B cell (primary cell): ENCODE measurements at regions not wholly inside any gene's neighbourhood (a gene's known extent, or its start where the extent isn't known, plus 50 kb on each side); places are given as distances from the start of the nearest gene placed in this dataset.
A peak's percentile ranks its signal among the peaks of the same experiment; 100 is the strongest.
"Not testable (repeated sequence)": the region's sequence is repeated elsewhere in the genome, so short reads cannot be mapped to it uniquely, and the experiment has no call there.

Source experiments
- ATAC-seq: fragments of 200-7000 bp; cut with Tn5 transposase; one replicate; pipeline ENCODE4 v1.10.0; 2021; ENCODE audit warnings: low read depth, mild to moderate bottlenecking, moderate number of reproducible peaks, moderate library complexity
- CTCF ChIA-PET: fragments of 350-600 bp; sonication (Branson Sonifier 250); formaldehyde crosslinking; loops from one replicate; lab custom pipeline; 2021; ENCODE audit warnings: antibody characterized with exemption, inconsistent platforms; lab: Charles Lee
- POLR2A ChIA-PET: fragments of 350-600 bp; sonication (Branson Sonifier 250); formaldehyde crosslinking; loops from one replicate; lab custom pipeline; 2021; ENCODE audit warnings: antibody characterized with exemption; lab: Charles Lee
- DNase-seq: peaks from one replicate; pipeline ENCODE4 v3.0.0; 2013
- H2AFZ ChIP-seq: 2 replicates; pipeline ENCODE4 v1.6.1; 2012; ENCODE audit warnings: mild to moderate bottlenecking, low read depth, low read length; ENCODE audit not compliant: insufficient read depth, poor library complexity, severe bottlenecking
- H3K27ac ChIP-seq, 2 donors: 1 replicate in 1 of 2; 2 replicates in 1 of 2; pipeline ENCODE4 v1.5.1; 2012 to 2013; ENCODE audit warnings: low read length in 2 of 2, mild to moderate bottlenecking in 2 of 2, moderate library complexity in 1 of 2
- H3K27me3 ChIP-seq, 4 experiments: fragments of 200-600 bp in 1 of 4; sonication (generic) in 1 of 4; replicated peaks in 1 of 4; 1 replicate in 2 of 4; 2 replicates in 2 of 4; pipeline versions ENCODE4 v1.6.1 to v1.7.0; 2013 to 2016; ENCODE audit warnings: low read length in 3 of 4, mild to moderate bottlenecking in 2 of 4, mixed read lengths in 1 of 4, moderate library complexity in 1 of 4; ENCODE audit not compliant: insufficient read depth in 4 of 4, control insufficient read depth in 3 of 4; ENCODE audit errors: control extremely low read depth in 1 of 4
- H3K36me3 ChIP-seq, 2 experiments: replicated peaks in 1 of 2; 1 replicate in 1 of 2; 2 replicates in 1 of 2; pipeline versions ENCODE4 v1.6.1 to v1.7.1; 2013; ENCODE audit warnings: low read length in 1 of 2; ENCODE audit not compliant: insufficient read depth in 2 of 2, control insufficient read depth in 1 of 2; ENCODE audit errors: control extremely low read depth in 1 of 2, extremely low read depth in 1 of 2
- H3K4me1 ChIP-seq, 2 donors: fragments of 200-600 bp in 1 of 2; sonication (generic) in 1 of 2; 1 replicate in 1 of 2; 2 replicates in 1 of 2; pipeline versions ENCODE4 v1.5.1 to v1.6.1; 2013 to 2017; ENCODE audit warnings: low read length in 2 of 2; ENCODE audit not compliant: control insufficient read depth in 2 of 2, insufficient read depth in 2 of 2
- H3K4me2 ChIP-seq: replicated peaks from 2 replicates; pipeline ENCODE3; 2012; ENCODE audit warnings: mild to moderate bottlenecking, low read depth, low read length; ENCODE audit not compliant: poor library complexity, severe bottlenecking
- H3K4me3 ChIP-seq, 5 experiments: fragments of 200-600 bp in 1 of 5; sonication (generic) in 1 of 5; 1 replicate in 3 of 5; 2 replicates in 2 of 5; pipeline versions ENCODE4 v1.5.1 to v1.7.0; 2011 to 2016; ENCODE audit warnings: low read length in 4 of 5, mild to moderate bottlenecking in 4 of 5, low read depth in 2 of 5, control low read depth in 1 of 5, moderate library complexity in 1 of 5; ENCODE audit not compliant: insufficient read depth in 1 of 5; ENCODE audit errors: control extremely low read depth in 1 of 5, extremely low read depth in 1 of 5
- H3K79me2 ChIP-seq: fragments of 200-600 bp; sonication (generic); one replicate; pipeline ENCODE4 v1.6.0; 2016; ENCODE audit warnings: low read length; ENCODE audit not compliant: control insufficient read depth, insufficient read depth
- H3K9ac ChIP-seq: fragments of 200-600 bp; sonication (generic); 2 replicates; pipeline ENCODE4 v1.6.1; 2017; ENCODE audit warnings: mild to moderate bottlenecking, low read length, moderate library complexity
- H3K9me3 ChIP-seq, 3 donors: one replicate each; pipeline versions ENCODE4 v1.6.1 to v1.7.1; 2013; ENCODE audit warnings: low read length in 2 of 3; ENCODE audit not compliant: control insufficient read depth in 2 of 3, insufficient read depth in 1 of 3; ENCODE audit errors: control extremely low read depth in 1 of 3
- H4K20me1 ChIP-seq: 2 replicates; pipeline ENCODE4 v1.6.0; 2012; ENCODE audit warnings: mild to moderate bottlenecking, low read length; ENCODE audit not compliant: insufficient read depth, control insufficient read depth, poor library complexity, severe bottlenecking
- H3K27ac Mint-ChIP-seq: one replicate; pipeline ENCODE4 v1.8.0; 2021; ENCODE audit warnings: mixed read lengths
- H3K27me3 Mint-ChIP-seq: one replicate; pipeline ENCODE4 v1.8.0; 2021; ENCODE audit warnings: mixed read lengths
- H3K4me1 Mint-ChIP-seq: one replicate; pipeline ENCODE4 v1.8.0; 2021; ENCODE audit warnings: mixed read lengths
- H3K4me3 Mint-ChIP-seq: one replicate; pipeline ENCODE4 v1.8.0; 2021; ENCODE audit warnings: mixed read lengths
- H3K9me3 Mint-ChIP-seq: one replicate; pipeline ENCODE4 v1.8.0; 2022; ENCODE audit warnings: mixed read lengths; ENCODE audit not compliant: insufficient read depth
- WGBS: methylation state at CpG from one replicate; pipeline ENCODE4 v1.1.5; 2013; ENCODE audit warnings: missing lambda C conversion rate; ENCODE audit not compliant: insufficient coverage; 5-methylcytosine and 5-hydroxymethylcytosine counted together
- intact Hi-C: fragments of 100-400 bp; cut with micrococcal nuclease; formaldehyde crosslinking; loops from one replicate; pipeline ENCODE4 v1.10.0; 2022

DNA sequence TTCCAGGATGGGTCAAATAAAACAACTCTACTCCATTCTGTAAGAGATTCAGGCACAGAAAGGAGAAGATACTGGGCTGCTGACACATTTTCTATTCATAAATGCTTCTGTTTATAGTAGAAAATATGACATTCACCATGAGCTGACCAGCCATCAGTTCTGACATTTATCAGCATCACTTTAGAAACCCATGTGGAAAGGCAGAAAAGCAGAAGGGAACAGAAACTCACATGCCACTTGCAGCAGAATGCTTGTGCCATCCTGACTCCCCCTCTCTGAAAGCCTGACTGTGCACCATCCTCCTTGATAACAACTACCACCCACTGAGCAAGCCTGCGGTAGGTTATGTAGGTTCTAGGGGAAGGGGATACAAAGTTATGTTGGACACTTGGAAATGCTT, 527.7 kb downstream of the TTLL7 start:
- intact Hi-C loops, H3K4me3 ChIP-seq, H3K4me1 ChIP-seq, POLR2A ChIA-PET, CTCF ChIA-PET, H3K27me3 Mint-ChIP-seq, H3K9me3 ChIP-seq, H4K20me1 ChIP-seq, H3K4me3 Mint-ChIP-seq, DNase-seq, H3K79me2 ChIP-seq, H3K9me3 Mint-ChIP-seq, H3K36me3 ChIP-seq, H3K4me2 ChIP-seq, H3K9ac ChIP-seq, H2AFZ ChIP-seq, H3K27ac ChIP-seq, H3K27me3 ChIP-seq: not testable (repeated sequence)
- Mint-ChIP-seq H3K27ac (peak overlapping the region; percentile 46), H3K4me1 (peaks cover 14% of the 10 kb centered on the region)
- ATAC-seq = peak; percentile 31
- no CpG with 5 or more reads among the region's 1 CpG for WGBS

DNA sequence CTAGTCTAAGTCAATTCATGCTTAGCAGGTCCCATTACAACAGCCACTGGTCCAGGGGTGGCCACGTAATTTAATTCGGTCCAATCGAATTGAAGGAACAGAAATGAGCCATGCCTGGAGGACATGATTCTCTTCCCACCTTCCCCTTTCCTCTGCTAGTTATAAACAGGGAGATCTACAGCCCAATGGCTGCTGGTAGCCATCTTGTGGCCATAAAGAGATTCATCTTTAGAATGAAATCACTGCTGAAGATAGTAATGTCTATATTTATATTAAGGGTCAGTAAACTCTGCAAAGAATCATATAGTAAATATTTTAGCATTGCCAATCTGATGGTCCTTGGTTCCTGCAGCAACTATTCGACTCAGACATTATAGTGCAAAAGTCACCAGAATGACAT, 530.6 kb downstream of the TTLL7 start:
- H3K36me3 ChIP-seq, H3K27ac Mint-ChIP-seq, H3K4me3 ChIP-seq, H3K9me3 ChIP-seq, H3K4me3 Mint-ChIP-seq, H3K4me2 ChIP-seq, H2AFZ ChIP-seq, CTCF ChIA-PET, H3K9ac ChIP-seq, H3K27ac ChIP-seq, H3K79me2 ChIP-seq, intact Hi-C loops, ATAC-seq, H3K4me1 ChIP-seq, H3K9me3 Mint-ChIP-seq, H3K27me3 ChIP-seq, DNase-seq, H3K27me3 Mint-ChIP-seq, POLR2A ChIA-PET, H4K20me1 ChIP-seq: not testable (repeated sequence)
- H3K4me1 Mint-ChIP-seq = peaks cover 11% of the 10 kb centered on the region
- 100% methylated on average over 1 of the region's 4 CpGs for WGBS

DNA sequence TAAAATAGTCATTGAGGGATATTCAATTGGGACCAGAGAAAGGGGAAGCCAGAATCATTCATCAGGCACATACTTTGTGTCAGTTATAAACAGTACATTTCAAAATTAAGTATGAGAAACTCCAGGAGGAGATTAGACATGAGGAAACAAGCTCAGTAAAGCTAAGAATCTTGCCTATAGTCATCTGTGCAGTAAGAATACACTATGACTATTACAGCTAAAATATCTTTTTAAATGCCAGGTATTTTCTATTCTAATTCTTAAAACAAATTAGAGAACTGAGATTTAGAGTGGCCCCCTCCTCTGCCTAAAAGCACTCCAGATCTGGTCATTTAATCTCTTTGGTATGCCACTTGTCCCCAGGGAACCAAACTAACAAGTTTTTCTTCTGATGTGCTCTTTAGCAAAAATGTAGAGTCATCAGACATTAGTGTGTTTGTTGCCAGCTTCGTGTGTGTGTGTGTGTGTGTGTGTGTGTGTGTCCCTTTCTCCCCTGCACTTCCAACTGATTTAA, 541.1 kb downstream of the TTLL7 start:
- H3K36me3 ChIP-seq, CTCF ChIA-PET, H3K27me3 Mint-ChIP-seq, H2AFZ ChIP-seq, H3K27ac Mint-ChIP-seq, H3K79me2 ChIP-seq, H3K9me3 Mint-ChIP-seq, H3K27me3 ChIP-seq, H3K4me3 Mint-ChIP-seq, H3K4me1 ChIP-seq, intact Hi-C loops, H3K9me3 ChIP-seq, H4K20me1 ChIP-seq, H3K27ac ChIP-seq, POLR2A ChIA-PET, DNase-seq, H3K9ac ChIP-seq, H3K4me3 ChIP-seq, H3K4me2 ChIP-seq: not testable (repeated sequence)
- ATAC-seq = peak; percentile 39
- peaks cover 14% of the 10 kb centered on the region for H3K4me1 Mint-ChIP-seq
- WGBS = no CpG with 5 or more reads among the region's 1 CpG

DNA sequence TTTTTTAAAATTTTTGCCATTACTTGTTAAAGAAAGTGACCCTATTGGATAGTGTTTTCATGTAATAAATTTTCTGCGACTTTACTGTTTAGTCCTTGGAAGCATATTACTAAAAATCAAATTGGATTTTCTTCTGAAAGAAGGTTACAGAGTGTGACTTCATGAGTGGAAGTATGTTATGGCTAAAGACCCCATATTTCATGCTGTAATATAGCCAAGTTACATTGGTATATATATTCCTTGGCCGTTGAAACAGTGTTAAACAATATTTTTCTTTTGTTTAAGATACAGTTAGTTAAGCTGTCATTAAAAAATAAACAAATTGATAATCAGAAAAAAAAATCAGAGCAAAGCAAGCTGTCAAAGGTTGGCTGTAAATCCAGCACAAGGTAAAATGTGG, 541.7 kb downstream of the TTLL7 start:
- H3K9ac ChIP-seq, intact Hi-C loops, H3K36me3 ChIP-seq, H3K4me2 ChIP-seq, H3K27ac ChIP-seq, H3K79me2 ChIP-seq, H3K4me3 ChIP-seq, H3K4me3 Mint-ChIP-seq, H3K9me3 ChIP-seq, H3K27ac Mint-ChIP-seq, ATAC-seq, H4K20me1 ChIP-seq, H3K27me3 ChIP-seq, POLR2A ChIA-PET, H3K9me3 Mint-ChIP-seq, H2AFZ ChIP-seq, H3K27me3 Mint-ChIP-seq, H3K4me1 ChIP-seq, CTCF ChIA-PET, DNase-seq: not testable (repeated sequence)
- H3K4me1 Mint-ChIP-seq = peaks cover 14% of the 10 kb centered on the region
- WGBS = no CpG with 5 or more reads among the region's 2 CpGs
